Ishikawa (cell line): ENCODE measurements at regions not wholly inside any gene's neighbourhood (a gene's known extent, or its start where the extent isn't known, plus 50 kb on each side); places are given as distances from the start of the nearest gene placed in this dataset.

Experiments used
- CEBPB ChIP-seq: IDR thresholded peaks from 2 replicates; pipeline ENCODE4 v1.6.1; 2012
- CREB1 ChIP-seq: IDR thresholded peaks from 2 replicates; pipeline ENCODE4 v1.6.1; 2012; ENCODE audit warnings: low read depth
- EGR1 ChIP-seq: IDR thresholded peaks from 2 replicates; pipeline ENCODE4 v1.6.1; 2012
- EP300 ChIP-seq: IDR thresholded peaks from 2 replicates; pipeline ENCODE4 v1.6.1; 2012; ENCODE audit warnings: borderline replicate concordance
- FOXM1 ChIP-seq: IDR thresholded peaks from 2 replicates; pipeline ENCODE4 v1.6.1; 2012; ENCODE audit warnings: low read depth, borderline replicate concordance
- MAX ChIP-seq: IDR thresholded peaks from 2 replicates; pipeline ENCODE4 v1.6.1; 2012
- NFIC ChIP-seq: IDR thresholded peaks from 2 replicates; pipeline ENCODE4 v1.6.1; 2012
- RAD21 ChIP-seq: IDR thresholded peaks from 2 replicates; pipeline ENCODE4 v1.6.1; 2012; ENCODE audit warnings: low read depth
- REST ChIP-seq: IDR thresholded peaks from 2 replicates; pipeline ENCODE4 v1.6.1; 2012; ENCODE audit warnings: low read depth, mild to moderate bottlenecking
- TAF1 ChIP-seq: IDR thresholded peaks from 2 replicates; pipeline ENCODE4 v1.6.1; 2012; ENCODE audit warnings: low read depth, mild to moderate bottlenecking
- TCF12 ChIP-seq: IDR thresholded peaks from 2 replicates; pipeline ENCODE4 v1.6.1; 2012; ENCODE audit warnings: low read depth
- TEAD4 ChIP-seq: IDR thresholded peaks from 2 replicates; pipeline ENCODE4 v1.6.1; 2012
- USF1 ChIP-seq: IDR thresholded peaks from 2 replicates; pipeline ENCODE4 v1.6.1; 2012
- YY1 ChIP-seq: IDR thresholded peaks from 2 replicates; pipeline ENCODE4 v1.6.1; 2012; ENCODE audit warnings: low read depth
- ZBTB7A ChIP-seq: IDR thresholded peaks from 2 replicates; pipeline ENCODE4 v1.6.1; 2012; ENCODE audit warnings: low read depth

GRCh38 chr13:79811170-79811569 is 330.2 kb downstream of the NDFIP2 start:
- TF ChIP-seq EP300 (no peak), TAF1 (no peak), FOXM1 (no peak), NFIC (no peak), MAX (no peak), ZBTB7A (no peak), CEBPB (no peak), TEAD4 (no peak), REST (no peak), RAD21 (no peak), CREB1 (no peak), EGR1 (no peak), USF1 (no peak), YY1 (no peak), TCF12 (no peak)

GRCh38 chr13:79810669-79811068 is 329.7 kb downstream of the NDFIP2 start:
- no peak for TF ChIP-seq MAX
- peak; percentile 69 for TF ChIP-seq TEAD4
- TF ChIP-seq USF1, result 0 out of 2 replicates have a peak, but pooled peaks have one; percentile 5

GRCh38 chr13:79810018-79810417 is 329.1 kb downstream of the NDFIP2 start:
- no peak for TF ChIP-seq CEBPB
- TF ChIP-seq TCF12, result no peak
- TF ChIP-seq EGR1, result no peak
- no peak for TF ChIP-seq USF1
- no peak for TF ChIP-seq TEAD4
- TF ChIP-seq REST, result no peak
- no peak for TF ChIP-seq MAX
- TF ChIP-seq FOXM1, result no peak
- no peak for TF ChIP-seq TAF1
- no peak for TF ChIP-seq NFIC
- no peak for TF ChIP-seq RAD21
- no peak for TF ChIP-seq YY1
- TF ChIP-seq EP300, result no peak
- no peak for TF ChIP-seq CREB1
- no peak for TF ChIP-seq ZBTB7A

- no peak for TF ChIP-seq EGR1
- TF ChIP-seq TCF12, result no peak
- TF ChIP-seq TEAD4, result no peak
- no peak for TF ChIP-seq TAF1
- no peak for TF ChIP-seq YY1
- TF ChIP-seq MAX, result no peak
- TF ChIP-seq NFIC, result no peak
- TF ChIP-seq ZBTB7A, result no peak
- TF ChIP-seq CEBPB, result no peak
- TF ChIP-seq USF1, result no peak
- no peak for TF ChIP-seq EP300
- no peak for TF ChIP-seq RAD21
- TF ChIP-seq CREB1, result no peak
- no peak for TF ChIP-seq REST
- TF ChIP-seq FOXM1, result no peak
Measured at GRCh38 chr13:79808475-79808874, 327.5 kb downstream of the NDFIP2 start.
